Fibroblast of lung (primary cell): ENCODE measurements at regions not wholly inside any gene's neighbourhood (a gene's known extent, or its start where the extent isn't known, plus 50 kb on each side); places are given as distances from the start of the nearest gene placed in this dataset.

Source experiments
- EZH2 ChIP-seq: IDR thresholded peaks from 2 replicates; pipeline ENCODE4 v1.5.1; 2012; ENCODE audit warnings: low read length, control low read depth, mild to moderate bottlenecking; ENCODE audit errors: missing control alignments
- TF ChIP-seq, protein P1 (sequence below), 2 donors: IDR thresholded peaks in 1 of 2; conservative IDR thresholded peaks in 1 of 2; 1 replicate in 1 of 2; 2 replicates in 1 of 2; pipeline ENCODE4 v1.5.1; 2011 to 2012; ENCODE audit warnings: low read length in 2 of 2, control low read depth in 1 of 2, inconsistent platforms in 1 of 2, low read depth in 1 of 2, mild to moderate bottlenecking in 1 of 2

DNA sequence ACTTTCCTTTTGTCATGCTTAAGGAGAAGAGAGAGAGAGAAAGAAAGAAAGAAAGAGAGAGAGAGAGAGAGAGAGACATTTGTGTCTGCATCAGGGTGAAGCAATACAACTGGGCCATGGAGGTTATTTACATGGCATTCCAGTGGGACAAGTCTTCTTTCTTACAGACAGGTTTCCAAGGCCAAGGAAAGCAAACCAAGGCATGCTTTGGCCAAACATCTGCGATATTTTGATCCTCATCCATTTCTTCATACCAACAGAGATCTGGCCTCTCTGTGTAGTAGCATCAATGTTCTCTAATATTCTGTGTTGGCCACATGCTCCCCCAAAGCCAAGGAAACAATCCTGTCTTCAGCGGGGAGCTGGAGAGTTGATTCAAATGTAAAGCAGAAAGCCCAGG lies 292.1 kb downstream of the SETD4 start:
- TF ChIP-seq, protein P1, sequence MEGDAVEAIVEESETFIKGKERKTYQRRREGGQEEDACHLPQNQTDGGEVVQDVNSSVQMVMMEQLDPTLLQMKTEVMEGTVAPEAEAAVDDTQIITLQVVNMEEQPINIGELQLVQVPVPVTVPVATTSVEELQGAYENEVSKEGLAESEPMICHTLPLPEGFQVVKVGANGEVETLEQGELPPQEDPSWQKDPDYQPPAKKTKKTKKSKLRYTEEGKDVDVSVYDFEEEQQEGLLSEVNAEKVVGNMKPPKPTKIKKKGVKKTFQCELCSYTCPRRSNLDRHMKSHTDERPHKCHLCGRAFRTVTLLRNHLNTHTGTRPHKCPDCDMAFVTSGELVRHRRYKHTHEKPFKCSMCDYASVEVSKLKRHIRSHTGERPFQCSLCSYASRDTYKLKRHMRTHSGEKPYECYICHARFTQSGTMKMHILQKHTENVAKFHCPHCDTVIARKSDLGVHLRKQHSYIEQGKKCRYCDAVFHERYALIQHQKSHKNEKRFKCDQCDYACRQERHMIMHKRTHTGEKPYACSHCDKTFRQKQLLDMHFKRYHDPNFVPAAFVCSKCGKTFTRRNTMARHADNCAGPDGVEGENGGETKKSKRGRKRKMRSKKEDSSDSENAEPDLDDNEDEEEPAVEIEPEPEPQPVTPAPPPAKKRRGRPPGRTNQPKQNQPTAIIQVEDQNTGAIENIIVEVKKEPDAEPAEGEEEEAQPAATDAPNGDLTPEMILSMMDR (conservative IDR thresholded peaks at IDR 0.05 in 1 of 2, IDR thresholded peaks at IDR 0.05 in 1 of 2; ENCODE audit: low read depth in 1 of 2, low read length in 2 of 2) = no peak
- no peak for TF ChIP-seq EZH2
